HepG2 (cell line): ENCODE measurements at regions not wholly inside any gene's neighbourhood (a gene's known extent, or its start where the extent isn't known, plus 50 kb on each side); places are given as distances from the start of the nearest gene placed in this dataset.

Experiments used
- ATAC-seq: fragments of 200-7000 bp; cut with Tn5 transposase; 3 replicates; pipeline ENCODE4 v1.9.1; 2020; ENCODE audit warnings: mild to moderate bottlenecking, moderate library complexity
- BruUV-seq: library from RNA; stranded (reverse); fragments of 400-500 nt; replicated peaks from 2 replicates; lab custom pipeline; 2021; lab: Mats Ljungman, UMichigan
- CTCF ChIA-PET: fragments of 300-600 bp; formaldehyde crosslinking; extraction: SDS; loops from one replicate; lab custom pipeline; 2021; ENCODE audit warnings: low total read pairs, inconsistent platforms, low intra/inter-chr PET ratio; lab: Yijun Ruan, JAX
- POLR2A ChIA-PET: fragments of 350-600 bp; sonication (Branson Sonifier 250); formaldehyde crosslinking; loops from one replicate; lab custom pipeline; 2020; ENCODE audit warnings: antibody characterized with exemption, inconsistent platforms; lab: Yijun Ruan, JAX
- DNase-seq: peaks from one replicate; pipeline ENCODE4 v3.0.0-alpha.2; 2015; ENCODE audit warnings: low spot score
- FAIRE-seq: peaks from 3 replicates; lab custom pipeline; 2011; peaks lifted over from hg19 to GRCh38; lab: Jason Lieb, UNC
- H2AFZ ChIP-seq: one replicate; pipeline ENCODE4 v1.6.1; 2011; ENCODE audit warnings: low read length, inconsistent platforms
- H3K27ac ChIP-seq: fragments of 300-600 bp; 3 replicates; pipeline ENCODE4 v1.8.0; 2011; ENCODE audit warnings: mixed run types, mild to moderate bottlenecking, mixed read lengths, low read length, inconsistent platforms; ENCODE audit not compliant: insufficient read depth; ENCODE audit errors: extremely low read length
- H3K27me3 ChIP-seq, 2 experiments: fragments of 200-600 bp in 1 of 2; 2 replicates in 1 of 2; 3 replicates in 1 of 2; pipeline versions ENCODE4 v1.6.0 to v1.8.0; 2011; ENCODE audit warnings: low read length in 2 of 2, mild to moderate bottlenecking in 2 of 2, moderate library complexity in 2 of 2, inconsistent platforms in 1 of 2; ENCODE audit not compliant: insufficient read depth in 2 of 2, control insufficient read depth in 1 of 2
- H3K36me3 ChIP-seq, 2 experiments: fragments of 200-600 bp in 1 of 2; replicated peaks in 1 of 2; 2 replicates in 1 of 2; 3 replicates in 1 of 2; pipeline versions ENCODE4 v1.5.1 to v1.8.0; 2011; ENCODE audit warnings: low read length in 2 of 2, inconsistent platforms in 1 of 2; ENCODE audit not compliant: insufficient read depth in 2 of 2, control insufficient read depth in 1 of 2
- H3K4me1 ChIP-seq: 2 replicates; pipeline ENCODE4 v1.5.1; 2012; ENCODE audit warnings: low read length, inconsistent platforms; ENCODE audit not compliant: insufficient read depth
- H3K4me2 ChIP-seq: 2 replicates; pipeline ENCODE4 v1.6.0; 2011; ENCODE audit warnings: low read depth, low read length, inconsistent platforms
- H3K4me3 ChIP-seq, 3 experiments: fragments of 200-600 bp in 1 of 3; sonication (generic), shearing (Covaris generic) in 1 of 3; replicated peaks in 1 of 3; 2 replicates each; pipeline ENCODE4 v1.5.1; 2011 to 2016; ENCODE audit warnings: low read length in 3 of 3, inconsistent platforms in 2 of 3, low read depth in 2 of 3, mild to moderate bottlenecking in 2 of 3, control low read depth in 1 of 3, mixed read lengths in 1 of 3; ENCODE audit not compliant: insufficient read depth in 1 of 3
- H3K79me2 ChIP-seq: one replicate; pipeline ENCODE4 v1.6.1; 2011; ENCODE audit warnings: low read length, inconsistent platforms; ENCODE audit not compliant: insufficient read depth
- H3K9ac ChIP-seq: 2 replicates; pipeline ENCODE4 v1.6.0; 2011; ENCODE audit warnings: mild to moderate bottlenecking, low read depth, low read length, inconsistent platforms; ENCODE audit not compliant: insufficient read depth
- H3K9me3 ChIP-seq: 2 replicates; pipeline ENCODE4 v1.5.1; 2012; ENCODE audit warnings: mild to moderate bottlenecking, low read length
- H4K20me1 ChIP-seq: 2 replicates; pipeline ENCODE4 v1.6.0; 2011; ENCODE audit warnings: inconsistent platforms, mild to moderate bottlenecking, low read length, moderate library complexity; ENCODE audit not compliant: insufficient read depth
- ARNT ChIP-seq: fragments of 450-650 bp; IDR thresholded peaks from 2 replicates; pipeline ENCODE4 v1.6.1; 2017
- GPN1 ChIP-seq: sonication (generic); formaldehyde crosslinking; IDR thresholded peaks from 2 replicates; pipeline ENCODE4 v1.5.1; 2020; ENCODE audit warnings: missing genetic modification reagents, borderline replicate concordance
- PHF5A ChIP-seq: IDR thresholded peaks from one replicate; pipeline ENCODE4 v1.6.1; 2018; ENCODE audit warnings: low read depth, missing genetic modification reagents; ENCODE audit not compliant: unreplicated experiment
- POLR2AphosphoS5 ChIP-seq: IDR thresholded peaks from 2 replicates; pipeline ENCODE4 v1.6.1; 2012; ENCODE audit warnings: low read depth, low read length
- PTBP1 ChIP-seq: fragments of 200-400 bp; formaldehyde crosslinking; IDR thresholded peaks from 2 replicates; pipeline ENCODE4 v1.6.1; 2018; ENCODE audit warnings: low read length, low read depth; ENCODE audit not compliant: poor library complexity, severe bottlenecking
- TOE1 ChIP-seq: sonication (generic); formaldehyde crosslinking; IDR thresholded peaks from 2 replicates; pipeline ENCODE4 v1.4.0; 2020; ENCODE audit warnings: mild to moderate bottlenecking, missing genetic modification reagents
- ZNF224 ChIP-seq: sonication (generic); formaldehyde crosslinking; IDR thresholded peaks from 2 replicates; pipeline ENCODE4 v1.5.0; 2020; ENCODE audit warnings: mild to moderate bottlenecking, missing genetic modification reagents
- ZNF263 ChIP-seq: sonication (generic); formaldehyde crosslinking; IDR thresholded peaks from 2 replicates; pipeline ENCODE4 v1.4.0; 2020; ENCODE audit warnings: missing genetic modification reagents
- ZNF430 ChIP-seq: sonication (generic); formaldehyde crosslinking; IDR thresholded peaks from 2 replicates; pipeline ENCODE4 v1.9.0; 2021; ENCODE audit warnings: mild to moderate bottlenecking, missing genetic modification reagents
- ZNF737 ChIP-seq: sonication (generic); formaldehyde crosslinking; IDR thresholded peaks from 2 replicates; pipeline ENCODE4 v1.5.0; 2020; ENCODE audit warnings: missing genetic modification reagents, mild to moderate bottlenecking, borderline replicate concordance
- WGBS: methylation state at CpG from one replicate; pipeline ENCODE4 v1.1.6; 2017; ENCODE audit warnings: low lambda C conversion rate; 5-methylcytosine and 5-hydroxymethylcytosine counted together
- in situ Hi-C: cut with HindIII; loops from 2 replicates; pipeline ENCODE4 v1.10.0; 2017; ENCODE audit warnings: low pct_unique_long_range_greater_than_20kb; ENCODE audit not compliant: extremely low pct_ligation_motif_present
- intact Hi-C: fragments of 100-400 bp; cut with micrococcal nuclease; formaldehyde crosslinking; loops from one replicate; pipeline ENCODE4 v1.10.0; 2022; ENCODE audit not compliant: unreplicated experiment
- TF ChIP-seq, protein P1 (sequence below): sonication (generic); formaldehyde crosslinking; IDR thresholded peaks from 2 replicates; pipeline ENCODE4 v1.5.1; 2020; ENCODE audit warnings: mild to moderate bottlenecking, moderate library complexity, missing genetic modification reagents
- TF ChIP-seq, protein P2 (sequence below): sonication (generic); formaldehyde crosslinking; IDR thresholded peaks from 2 replicates; pipeline ENCODE4 v1.4.0; 2020; ENCODE audit warnings: missing genetic modification reagents

DNA sequence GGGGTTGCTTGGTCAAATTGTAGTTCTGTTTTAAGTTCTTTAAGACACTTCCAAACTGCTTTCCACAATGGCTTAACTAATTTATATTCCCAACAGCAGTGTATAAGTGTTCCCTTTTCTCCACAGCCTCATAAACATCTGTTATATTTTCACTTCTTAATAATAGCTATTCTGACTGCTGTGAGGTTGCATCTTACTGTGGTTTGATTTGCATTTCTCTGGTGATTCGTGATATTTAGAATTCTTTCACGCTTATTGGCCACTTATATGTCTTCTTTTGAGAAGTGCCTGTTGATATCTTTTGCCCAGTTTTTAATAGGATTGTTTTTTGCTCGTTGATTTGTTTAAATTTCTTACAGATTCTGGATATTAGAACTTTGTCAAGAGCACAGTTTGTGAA lies 278.6 kb upstream of the ITM2A start:
- intact Hi-C loops = no loop called here
- Histone ChIP-seq H3K36me3 (no peaks in the 10 kb centered on the region), H3K9me3 (peaks cover 12% of the 10 kb centered on the region; the same call in 1 of the 2 replicates), H3K4me3 (no peak overlapping the region), H4K20me1 (no peaks in the 10 kb centered on the region), H3K4me1 (no peaks in the 10 kb centered on the region), H3K9ac (no peak overlapping the region), H3K27ac (no peak overlapping the region), H3K4me2 (no peak overlapping the region), H3K27me3 (no peaks in the 10 kb centered on the region), H3K79me2 (no peaks in the 10 kb centered on the region), H2AFZ (no peak overlapping the region)
- FAIRE-seq (no peak), DNase-seq (no peak), ATAC-seq (no peak)
- in situ Hi-C loops = no loop called here
- POLR2A ChIA-PET = no interaction called here
- CTCF ChIA-PET = no interaction called here
- BruUV-seq = no TSS peak
- TF ChIP-seq ZNF263 (no peak), ZNF224 (no peak), TOE1 (no peak), ARNT (no peak), ZNF737 (CRISPR knock-in tag) (no peak)
- TF ChIP-seq, protein P1, sequence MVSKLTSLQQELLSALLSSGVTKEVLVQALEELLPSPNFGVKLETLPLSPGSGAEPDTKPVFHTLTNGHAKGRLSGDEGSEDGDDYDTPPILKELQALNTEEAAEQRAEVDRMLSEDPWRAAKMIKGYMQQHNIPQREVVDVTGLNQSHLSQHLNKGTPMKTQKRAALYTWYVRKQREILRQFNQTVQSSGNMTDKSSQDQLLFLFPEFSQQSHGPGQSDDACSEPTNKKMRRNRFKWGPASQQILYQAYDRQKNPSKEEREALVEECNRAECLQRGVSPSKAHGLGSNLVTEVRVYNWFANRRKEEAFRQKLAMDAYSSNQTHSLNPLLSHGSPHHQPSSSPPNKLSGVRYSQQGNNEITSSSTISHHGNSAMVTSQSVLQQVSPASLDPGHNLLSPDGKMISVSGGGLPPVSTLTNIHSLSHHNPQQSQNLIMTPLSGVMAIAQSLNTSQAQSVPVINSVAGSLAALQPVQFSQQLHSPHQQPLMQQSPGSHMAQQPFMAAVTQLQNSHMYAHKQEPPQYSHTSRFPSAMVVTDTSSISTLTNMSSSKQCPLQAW (CRISPR knock-in tag) = no peak
- WGBS = 0% methylated on average over 3 of the region's 3 CpGs

DNA sequence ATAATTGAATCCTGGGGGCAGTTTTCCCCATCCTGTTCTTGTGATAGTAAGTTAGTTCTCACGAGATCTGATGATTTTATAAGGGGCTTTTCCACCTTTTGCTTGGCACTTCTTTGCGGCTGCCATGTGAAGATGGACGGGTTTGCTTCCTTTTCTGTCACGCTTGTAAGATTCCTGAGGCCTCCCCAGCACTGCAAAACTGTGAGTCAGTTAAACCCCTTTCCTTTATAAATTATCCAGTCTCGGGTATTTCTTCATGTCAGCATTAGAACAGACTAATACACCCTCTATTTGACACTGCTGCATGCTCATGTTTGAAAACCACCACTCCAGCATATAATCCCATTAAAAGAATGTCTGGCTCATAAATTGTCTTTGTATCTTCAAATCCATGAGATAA lies 264.4 kb upstream of the ITM2A start:
- H3K9ac ChIP-seq = no peak overlapping the region
- TF ChIP-seq PTBP1 (no peak), GPN1 (no peak), ZNF430 (no peak), PHF5A (CRISPR knock-in tag) (no peak), POLR2AphosphoS5 (no peak)
- TF ChIP-seq, protein P2, sequence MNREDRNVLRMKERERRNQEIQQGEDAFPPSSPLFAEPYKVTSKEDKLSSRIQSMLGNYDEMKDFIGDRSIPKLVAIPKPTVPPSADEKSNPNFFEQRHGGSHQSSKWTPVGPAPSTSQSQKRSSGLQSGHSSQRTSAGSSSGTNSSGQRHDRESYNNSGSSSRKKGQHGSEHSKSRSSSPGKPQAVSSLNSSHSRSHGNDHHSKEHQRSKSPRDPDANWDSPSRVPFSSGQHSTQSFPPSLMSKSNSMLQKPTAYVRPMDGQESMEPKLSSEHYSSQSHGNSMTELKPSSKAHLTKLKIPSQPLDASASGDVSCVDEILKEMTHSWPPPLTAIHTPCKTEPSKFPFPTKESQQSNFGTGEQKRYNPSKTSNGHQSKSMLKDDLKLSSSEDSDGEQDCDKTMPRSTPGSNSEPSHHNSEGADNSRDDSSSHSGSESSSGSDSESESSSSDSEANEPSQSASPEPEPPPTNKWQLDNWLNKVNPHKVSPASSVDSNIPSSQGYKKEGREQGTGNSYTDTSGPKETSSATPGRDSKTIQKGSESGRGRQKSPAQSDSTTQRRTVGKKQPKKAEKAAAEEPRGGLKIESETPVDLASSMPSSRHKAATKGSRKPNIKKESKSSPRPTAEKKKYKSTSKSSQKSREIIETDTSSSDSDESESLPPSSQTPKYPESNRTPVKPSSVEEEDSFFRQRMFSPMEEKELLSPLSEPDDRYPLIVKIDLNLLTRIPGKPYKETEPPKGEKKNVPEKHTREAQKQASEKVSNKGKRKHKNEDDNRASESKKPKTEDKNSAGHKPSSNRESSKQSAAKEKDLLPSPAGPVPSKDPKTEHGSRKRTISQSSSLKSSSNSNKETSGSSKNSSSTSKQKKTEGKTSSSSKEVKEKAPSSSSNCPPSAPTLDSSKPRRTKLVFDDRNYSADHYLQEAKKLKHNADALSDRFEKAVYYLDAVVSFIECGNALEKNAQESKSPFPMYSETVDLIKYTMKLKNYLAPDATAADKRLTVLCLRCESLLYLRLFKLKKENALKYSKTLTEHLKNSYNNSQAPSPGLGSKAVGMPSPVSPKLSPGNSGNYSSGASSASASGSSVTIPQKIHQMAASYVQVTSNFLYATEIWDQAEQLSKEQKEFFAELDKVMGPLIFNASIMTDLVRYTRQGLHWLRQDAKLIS (CRISPR knock-in tag) = no peak
- TF ChIP-seq, all 625 proteins: peak for 0
- 3% methylated on average over 5 of the region's 5 CpGs for WGBS
- no peaks in the 10 kb centered on the region for H3K79me2 ChIP-seq
- no TSS peak for BruUV-seq
- ATAC-seq = no peak
- no peaks in the 10 kb centered on the region for H3K36me3 ChIP-seq
- no peak for DNase-seq
- H3K4me3 ChIP-seq = no peak overlapping the region
- no peaks in the 10 kb centered on the region for H3K9me3 ChIP-seq
- H2AFZ ChIP-seq = no peak overlapping the region
- no peaks in the 10 kb centered on the region for H3K27me3 ChIP-seq
- H3K4me2 ChIP-seq = no peak overlapping the region
- H4K20me1 ChIP-seq = no peaks in the 10 kb centered on the region
- ChIA-PET CTCF (no interaction called here), POLR2A (no interaction called here)
- H3K27ac ChIP-seq = no peak overlapping the region
- H3K4me1 ChIP-seq = no peaks in the 10 kb centered on the region
- no peak for FAIRE-seq
- intact Hi-C loops (no loop called here), in situ Hi-C loops (no loop called here)
